ENCODE measurements at regions not wholly inside any gene's neighbourhood (a gene's known extent, or its start where the extent isn't known, plus 50 kb on each side); places are given as distances from the start of the nearest gene placed in this dataset.

- H3K36me3 Mint-ChIP-seq (ENCODE audit: low read depth), result no peaks in the 10 kb centered on the region
- H3K4me1 Mint-ChIP-seq (ENCODE audit: low read depth), result no peaks in the 10 kb centered on the region
- no peak overlapping the region for H3K4me3 Mint-ChIP-seq
- H3K9me3 Mint-ChIP-seq, result peaks cover 6% of the 10 kb centered on the region
- no peaks in the 10 kb centered on the region for H3K27me3 Mint-ChIP-seq
- H3K27ac Mint-ChIP-seq, result no peak overlapping the region
These were observed 363.0 kb upstream of the PDE4D start for GRCh38 chr5:60256546-60256945.

DNA sequence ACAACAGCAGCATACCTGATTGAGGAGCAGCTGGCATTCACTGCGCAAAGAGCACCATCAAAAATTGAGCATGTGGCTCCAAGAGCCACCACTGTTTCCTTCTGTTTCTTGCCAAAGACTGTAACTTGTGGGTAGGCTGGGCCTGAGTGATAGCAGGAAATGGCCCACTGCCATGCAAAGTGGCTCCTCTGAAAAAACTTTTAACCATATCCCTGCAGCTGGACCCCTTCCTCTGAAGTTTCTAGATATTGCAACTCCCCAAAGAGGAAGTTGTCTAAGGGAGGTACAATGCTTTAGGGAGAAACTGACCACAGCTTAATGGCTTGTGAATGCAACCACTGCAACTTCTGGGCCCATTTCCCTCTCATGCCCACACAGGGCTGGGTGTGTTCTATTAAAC is 355.4 kb upstream of the PDE4D start:
- Mint-ChIP-seq H3K27me3 (no peaks in the 10 kb centered on the region), H3K4me3 (no peak overlapping the region), H3K9me3 (no peaks in the 10 kb centered on the region), H3K4me1 (ENCODE audit: low read depth) (peaks cover 5% of the 10 kb centered on the region), H3K27ac (no peak overlapping the region), H3K36me3 (ENCODE audit: low read depth) (no peaks in the 10 kb centered on the region)

- no peaks in the 10 kb centered on the region for H3K27me3 Mint-ChIP-seq
These were observed 350.2 kb upstream of the PDE4D start for GRCh38 chr5:60243713-60244112.

DNA sequence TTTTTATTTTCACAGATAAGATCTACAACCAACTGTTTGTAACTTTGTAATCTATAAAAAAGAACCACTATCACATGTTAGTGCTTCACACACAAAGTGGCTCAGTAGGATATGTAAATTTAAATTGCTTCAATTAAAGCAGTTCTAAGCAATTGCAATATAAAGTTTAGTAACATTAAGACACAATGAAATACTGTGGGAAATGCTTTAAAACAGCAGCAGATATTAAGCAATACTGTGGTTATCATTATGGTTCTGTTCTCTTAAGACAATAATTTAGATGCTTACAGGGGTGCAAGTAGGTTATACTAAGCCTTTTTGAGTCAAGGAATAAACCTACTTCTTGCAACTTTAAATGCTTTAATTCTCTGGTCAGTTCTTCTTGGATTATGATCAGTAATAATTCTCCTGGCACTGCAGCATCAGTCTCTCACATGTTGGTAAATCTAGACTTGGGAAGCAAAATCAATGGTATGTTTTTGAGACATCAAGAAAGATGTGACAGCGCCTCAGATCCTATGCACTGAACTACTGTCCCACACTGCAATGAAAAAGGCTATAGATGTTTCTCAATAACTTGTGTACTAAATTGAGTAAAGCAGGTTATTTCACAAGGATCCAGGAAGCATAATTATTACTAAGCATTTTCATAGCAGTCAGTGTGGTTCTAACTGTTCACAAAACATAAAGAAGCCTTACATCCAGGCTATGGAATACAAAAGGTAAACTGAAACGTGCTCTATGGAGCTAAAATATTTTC is 338.7 kb upstream of the PDE4D start:
- Mint-ChIP-seq H3K36me3 (ENCODE audit: low read depth) (no peaks in the 10 kb centered on the region), H3K9me3 (peaks cover 3% of the 10 kb centered on the region), H3K4me1 (ENCODE audit: low read depth) (no peaks in the 10 kb centered on the region)

More at GRCh38 chr5:60243713-60244112, 350.2 kb upstream of the PDE4D start:
- Mint-ChIP-seq H3K27ac (no peak overlapping the region), H3K4me1 (ENCODE audit: low read depth) (peaks cover 2% of the 10 kb centered on the region), H3K36me3 (ENCODE audit: low read depth) (no peaks in the 10 kb centered on the region), H3K4me3 (no peak overlapping the region), H3K9me3 (peaks cover 4% of the 10 kb centered on the region)

DNA sequence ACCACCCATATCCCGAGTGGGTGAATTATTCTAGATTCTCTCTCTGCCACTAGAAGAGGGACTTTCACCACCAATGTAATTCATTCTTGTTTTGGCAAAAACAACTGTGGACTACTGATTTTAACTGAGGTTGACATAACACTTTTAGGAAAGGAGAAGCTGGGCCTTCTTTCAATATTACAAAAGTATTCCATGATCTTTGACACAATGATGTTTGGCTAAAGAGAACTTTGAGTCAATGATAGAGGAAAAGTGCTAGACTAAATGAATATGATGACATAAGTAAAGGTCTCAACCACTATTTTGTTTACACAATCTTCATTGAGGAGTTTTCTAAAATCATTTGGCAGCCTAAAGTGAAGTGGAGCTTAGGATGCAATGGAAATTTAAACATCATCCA is 336.9 kb upstream of the PDE4D start:
- no peaks in the 10 kb centered on the region for H3K9me3 Mint-ChIP-seq
- H3K4me1 Mint-ChIP-seq (ENCODE audit: low read depth), result no peaks in the 10 kb centered on the region
- no peak overlapping the region for H3K27ac Mint-ChIP-seq

More for the DNA sequence above, 338.7 kb upstream of the PDE4D start:
- no peaks in the 10 kb centered on the region for H3K27me3 Mint-ChIP-seq
- no peak overlapping the region for H3K4me3 Mint-ChIP-seq
- no peak overlapping the region for H3K27ac Mint-ChIP-seq

DNA sequence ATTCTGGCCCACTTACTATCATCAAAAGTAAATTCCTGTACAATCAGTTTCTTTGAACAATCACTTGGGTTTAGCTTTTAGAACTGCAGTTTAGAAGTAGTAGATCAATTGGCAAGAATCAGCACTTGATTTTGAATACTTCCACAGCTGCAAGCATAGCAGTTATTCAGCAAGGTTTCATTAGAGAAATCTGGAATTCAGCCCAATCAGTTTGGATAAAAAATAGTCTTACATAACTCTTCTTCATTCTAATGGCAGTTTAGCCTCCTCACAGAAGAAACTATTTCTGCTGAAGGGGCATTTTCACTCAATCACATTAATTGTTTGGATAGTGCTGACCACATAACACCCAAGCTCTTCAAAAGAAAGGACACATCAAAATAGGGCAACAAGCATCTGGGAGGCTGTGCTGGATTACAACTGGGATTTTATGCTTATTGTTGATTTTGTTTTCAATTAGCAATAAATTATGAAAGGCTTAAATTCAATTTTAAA is 336.2 kb upstream of the PDE4D start:
- Mint-ChIP-seq H3K4me1 (ENCODE audit: low read depth) (no peaks in the 10 kb centered on the region), H3K27ac (no peak overlapping the region), H3K9me3 (no peaks in the 10 kb centered on the region), H3K36me3 (ENCODE audit: low read depth) (no peaks in the 10 kb centered on the region), H3K27me3 (no peaks in the 10 kb centered on the region), H3K4me3 (no peak overlapping the region)

More for the DNA sequence above, 336.9 kb upstream of the PDE4D start:
- no peaks in the 10 kb centered on the region for H3K27me3 Mint-ChIP-seq
- H3K36me3 Mint-ChIP-seq (ENCODE audit: low read depth), result no peaks in the 10 kb centered on the region
- no peak overlapping the region for H3K4me3 Mint-ChIP-seq

DNA sequence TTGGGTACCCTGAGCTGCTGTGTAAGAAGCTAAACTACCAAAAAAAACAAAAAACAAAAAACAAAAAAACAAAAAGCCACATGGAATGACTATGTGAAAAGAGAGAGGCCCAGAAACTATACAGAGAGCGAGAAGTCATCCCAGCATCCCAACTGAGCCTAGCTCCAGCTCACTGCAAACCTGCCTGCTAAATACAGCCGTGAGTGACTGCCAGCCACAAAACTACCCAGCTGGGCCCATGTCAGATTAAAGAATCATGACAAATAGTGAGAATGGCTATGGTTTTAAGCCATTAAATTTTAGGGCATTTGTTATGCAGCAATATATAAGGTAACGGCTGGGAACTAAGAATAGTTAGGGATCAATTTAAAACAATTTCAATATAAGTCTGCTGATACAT is 335.1 kb upstream of the PDE4D start:
- H3K36me3 Mint-ChIP-seq (ENCODE audit: low read depth), result no peaks in the 10 kb centered on the region
- H3K4me1 Mint-ChIP-seq (ENCODE audit: low read depth), result no peaks in the 10 kb centered on the region
- H3K4me3 Mint-ChIP-seq, result no peak overlapping the region
- no peak overlapping the region for H3K27ac Mint-ChIP-seq
- no peaks in the 10 kb centered on the region for H3K9me3 Mint-ChIP-seq
- H3K27me3 Mint-ChIP-seq, result no peaks in the 10 kb centered on the region

DNA sequence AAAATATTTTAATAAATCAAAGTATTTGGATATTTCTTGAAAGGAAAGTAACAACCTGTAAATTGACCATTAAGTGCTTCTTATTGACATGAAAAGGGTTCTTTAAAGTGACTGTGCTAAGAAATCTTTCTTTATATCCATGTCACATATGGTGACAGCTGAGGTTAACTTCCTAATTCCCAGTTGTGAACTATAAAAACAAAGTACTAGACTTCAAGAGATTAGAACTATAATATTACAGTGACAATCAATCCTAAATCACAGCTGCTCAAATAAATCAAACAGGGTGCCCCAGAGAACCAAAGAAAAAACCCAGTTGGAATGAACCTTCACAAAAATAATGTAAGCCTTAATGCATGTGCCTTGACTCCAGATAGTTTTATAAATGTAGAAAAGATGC is 332.6 kb upstream of the PDE4D start:
- Mint-ChIP-seq H3K4me3 (no peak overlapping the region), H3K27ac (no peak overlapping the region), H3K36me3 (ENCODE audit: low read depth) (no peaks in the 10 kb centered on the region), H3K4me1 (ENCODE audit: low read depth) (no peaks in the 10 kb centered on the region), H3K27me3 (no peaks in the 10 kb centered on the region), H3K9me3 (no peaks in the 10 kb centered on the region)

GRCh38 chr5:60223342-60223741 is 329.8 kb upstream of the PDE4D start:
- H3K27ac Mint-ChIP-seq, result no peak overlapping the region
- H3K4me1 Mint-ChIP-seq (ENCODE audit: low read depth), result no peaks in the 10 kb centered on the region
- H3K36me3 Mint-ChIP-seq (ENCODE audit: low read depth), result no peaks in the 10 kb centered on the region
- H3K4me3 Mint-ChIP-seq, result no peak overlapping the region
- no peaks in the 10 kb centered on the region for H3K27me3 Mint-ChIP-seq
- peaks cover under 1% of the 10 kb centered on the region for H3K9me3 Mint-ChIP-seq

GRCh38 chr5:60219921-60220320 is 326.4 kb upstream of the PDE4D start:
- H3K4me1 Mint-ChIP-seq (ENCODE audit: low read depth), result no peaks in the 10 kb centered on the region
- no peak overlapping the region for H3K27ac Mint-ChIP-seq
- H3K27me3 Mint-ChIP-seq, result no peaks in the 10 kb centered on the region
- H3K9me3 Mint-ChIP-seq, result peaks cover 6% of the 10 kb centered on the region
- H3K36me3 Mint-ChIP-seq (ENCODE audit: low read depth), result no peaks in the 10 kb centered on the region
- no peak overlapping the region for H3K4me3 Mint-ChIP-seq

DNA sequence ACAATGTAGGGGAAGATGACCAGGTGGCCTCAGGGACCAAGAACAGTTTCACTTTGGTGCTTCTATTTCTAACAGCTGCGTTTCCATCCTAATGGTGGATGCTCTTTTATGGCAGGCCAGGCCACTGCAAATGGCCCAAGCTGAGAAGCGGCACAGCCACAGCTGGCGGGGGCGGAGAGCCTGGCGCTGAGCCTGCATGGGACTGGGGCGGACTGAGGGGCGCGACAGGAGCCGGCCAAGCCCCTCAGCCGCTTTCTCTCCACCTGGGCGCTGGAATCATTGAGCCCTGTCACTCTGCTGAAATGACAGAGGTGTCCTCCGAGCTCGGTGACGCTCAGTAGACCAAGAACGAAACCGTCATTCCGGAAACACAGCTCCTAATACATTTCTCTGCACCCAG is 317.3 kb upstream of the PDE4D start:
- H3K27ac Mint-ChIP-seq, result no peak overlapping the region
- H3K27me3 Mint-ChIP-seq, result no peaks in the 10 kb centered on the region
- H3K4me3 Mint-ChIP-seq, result no peak overlapping the region
- no peaks in the 10 kb centered on the region for H3K4me1 Mint-ChIP-seq (ENCODE audit: low read depth)
- H3K9me3 Mint-ChIP-seq, result no peaks in the 10 kb centered on the region
- H3K36me3 Mint-ChIP-seq (ENCODE audit: low read depth), result no peaks in the 10 kb centered on the region

- Mint-ChIP-seq H3K27me3 (no peaks in the 10 kb centered on the region), H3K27ac (no peak overlapping the region), H3K4me3 (no peak overlapping the region), H3K36me3 (ENCODE audit: low read depth) (no peaks in the 10 kb centered on the region), H3K9me3 (peaks cover 3% of the 10 kb centered on the region), H3K4me1 (ENCODE audit: low read depth) (no peaks in the 10 kb centered on the region)
These were observed 315.8 kb upstream of the PDE4D start for GRCh38 chr5:60209146-60209840.

- Mint-ChIP-seq H3K27me3 (no peaks in the 10 kb centered on the region), H3K9me3 (peaks cover 3% of the 10 kb centered on the region), H3K36me3 (ENCODE audit: low read depth) (no peaks in the 10 kb centered on the region), H3K27ac (no peak overlapping the region), H3K4me3 (no peak overlapping the region), H3K4me1 (ENCODE audit: low read depth) (no peaks in the 10 kb centered on the region)
These were observed 315.2 kb upstream of the PDE4D start for GRCh38 chr5:60208716-60209115.

- no peaks in the 10 kb centered on the region for H3K27me3 Mint-ChIP-seq
- no peaks in the 10 kb centered on the region for H3K4me1 Mint-ChIP-seq (ENCODE audit: low read depth)
- H3K9me3 Mint-ChIP-seq, result peaks cover 3% of the 10 kb centered on the region
- no peak overlapping the region for H3K4me3 Mint-ChIP-seq
- H3K27ac Mint-ChIP-seq, result no peak overlapping the region
- H3K36me3 Mint-ChIP-seq (ENCODE audit: low read depth), result no peaks in the 10 kb centered on the region
These were observed 313.5 kb upstream of the PDE4D start for GRCh38 chr5:60207040-60207439.

DNA sequence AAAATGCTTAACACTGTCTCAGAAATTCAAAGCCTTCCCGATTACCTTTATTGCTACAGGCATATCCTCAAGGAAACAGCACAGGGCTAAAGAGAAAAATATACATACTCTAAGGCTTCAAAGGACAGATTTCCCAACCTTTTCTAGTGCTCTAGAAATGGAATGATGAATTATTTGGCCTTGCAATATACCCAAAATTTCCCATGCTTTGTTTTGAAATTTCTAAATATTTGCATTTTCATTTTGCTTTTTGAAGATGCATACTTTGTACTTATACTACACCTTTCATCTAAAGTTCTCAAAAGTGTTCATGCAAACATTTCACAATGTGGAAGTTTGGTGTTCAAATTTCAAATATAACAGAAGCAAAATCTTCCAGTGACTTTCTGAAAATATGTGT is 312.7 kb upstream of the PDE4D start:
- Mint-ChIP-seq H3K36me3 (ENCODE audit: low read depth) (no peaks in the 10 kb centered on the region), H3K4me3 (no peak overlapping the region), H3K27me3 (no peaks in the 10 kb centered on the region), H3K27ac (no peak overlapping the region), H3K9me3 (peaks cover 3% of the 10 kb centered on the region), H3K4me1 (ENCODE audit: low read depth) (no peaks in the 10 kb centered on the region)

All from stimulated activated naive CD8-positive, alpha-beta T cell treated with anti-CD3 and anti-CD28 coated beads, Interleukin-15, Interleukin-2, amounts not matched to agents 100 ng/mL and 50 ng/mL, for 24 hours (primary cell).